ENCODE measurements at regions not wholly inside any gene's neighbourhood (a gene's known extent, or its start where the extent isn't known, plus 50 kb on each side); places are given as distances from the start of the nearest gene placed in this dataset.
"Not testable (repeated sequence)": the region's sequence is repeated elsewhere in the genome, so short reads cannot be mapped to it uniquely, and the experiment has no call there.

GRCh38 chr11:3583476-3583875 lies 58.3 kb downstream of the ART5 start:
- DNase-seq (ENCODE audit: low read depth, low spot score) = peak; percentile 88

GRCh38 chr11:3581389-3581725 lies 60.4 kb downstream of the ART5 start:
- not testable (repeated sequence) for DNase-seq (ENCODE audit: low read depth, low spot score)

GRCh38 chr11:3580487-3581388 lies 61.1 kb downstream of the ART5 start:
- not testable (repeated sequence) for DNase-seq (ENCODE audit: low read depth, low spot score)

GRCh38 chr11:3579600-3580459 lies 62.0 kb downstream of the ART5 start:
- not testable (repeated sequence) for DNase-seq (ENCODE audit: low read depth, low spot score)

GRCh38 chr11:3576066-3576604 lies 65.7 kb downstream of the ART5 start:
- not testable (repeated sequence) for DNase-seq (ENCODE audit: low read depth, low spot score)

GRCh38 chr11:3572976-3573647 lies 68.7 kb downstream of the ART5 start:
- not testable (repeated sequence) for DNase-seq (ENCODE audit: low read depth, low spot score)

- DNase-seq (ENCODE audit: low read depth, low spot score) = not testable (repeated sequence)
These were observed 70.0 kb downstream of the ART5 start for GRCh38 chr11:3571752-3572151.

GRCh38 chr11:3565838-3566237 lies 76.0 kb downstream of the ART5 start:
- DNase-seq (ENCODE audit: low read depth, low spot score) = not testable (repeated sequence)

GRCh38 chr11:3564383-3564782 lies 77.4 kb downstream of the ART5 start:
- DNase-seq (ENCODE audit: low read depth, low spot score) = not testable (repeated sequence)

GRCh38 chr11:3554621-3555020 lies 87.2 kb downstream of the ART5 start:
- not testable (repeated sequence) for DNase-seq (ENCODE audit: low read depth, low spot score)

GRCh38 chr11:3544990-3545389 lies 96.8 kb downstream of the ART5 start:
- DNase-seq (ENCODE audit: low read depth, low spot score) = not testable (repeated sequence)

GRCh38 chr11:3538220-3538619 lies 103.6 kb downstream of the ART5 start:
- DNase-seq (ENCODE audit: low read depth, low spot score) = not testable (repeated sequence)

- not testable (repeated sequence) for DNase-seq (ENCODE audit: low read depth, low spot score)
These were observed 104.5 kb downstream of the ART5 start for GRCh38 chr11:3537254-3537653.

GRCh38 chr11:3532958-3533357 lies 108.8 kb downstream of the ART5 start:
- DNase-seq (ENCODE audit: low read depth, low spot score) = not testable (repeated sequence)

- DNase-seq (ENCODE audit: low read depth, low spot score) = not testable (repeated sequence)
These were observed 110.5 kb downstream of the ART5 start for GRCh38 chr11:3531280-3531679.

GRCh38 chr11:3523567-3523966 lies 118.2 kb downstream of the ART5 start:
- DNase-seq (ENCODE audit: low read depth, low spot score) = not testable (repeated sequence)

GRCh38 chr11:3520905-3521304 lies 120.9 kb downstream of the ART5 start:
- not testable (repeated sequence) for DNase-seq (ENCODE audit: low read depth, low spot score)

GRCh38 chr11:3519841-3520240 lies 122.0 kb downstream of the ART5 start:
- not testable (repeated sequence) for DNase-seq (ENCODE audit: low read depth, low spot score)

GRCh38 chr11:3516934-3517567 lies 124.7 kb downstream of the ART5 start:
- DNase-seq (ENCODE audit: low read depth, low spot score) = not testable (repeated sequence)

- DNase-seq (ENCODE audit: low read depth, low spot score) = not testable (repeated sequence)
These were observed 125.4 kb downstream of the ART5 start for GRCh38 chr11:3516345-3516933.

Measured in iPS DF 19.7 (cell line).